Renal cortical epithelial cell (primary cell): ENCODE measurements at regions not wholly inside any gene's neighbourhood (a gene's known extent, or its start where the extent isn't known, plus 50 kb on each side); places are given as distances from the start of the nearest gene placed in this dataset.
A peak's percentile ranks its signal among the peaks of the same experiment; 100 is the strongest.

Source experiments
- DNase-seq: peaks from one replicate; pipeline ENCODE4 v3.0.0-alpha.2; 2011; ENCODE audit warnings: low read depth

GRCh38 chr1:217373761-217374701 is 256.9 kb downstream of the GPATCH2 start:
- peak; percentile 23 for DNase-seq

GRCh38 chr1:217372049-217372970 is 258.6 kb downstream of the GPATCH2 start:
- DNase-seq = no peak

GRCh38 chr1:217370757-217371156 is 260.1 kb downstream of the GPATCH2 start:
- no peak for DNase-seq

- DNase-seq = no peak
Measured at GRCh38 chr1:217369996-217370551, 260.8 kb downstream of the GPATCH2 start.

- DNase-seq = peak; percentile 16
Measured at GRCh38 chr1:217369271-217369981, 261.5 kb downstream of the GPATCH2 start.

- DNase-seq = no peak
Measured at GRCh38 chr1:217364220-217364619, 266.7 kb downstream of the GPATCH2 start.

- DNase-seq = peak; percentile 53
Measured at GRCh38 chr1:217363319-217363718, 267.6 kb downstream of the GPATCH2 start.

- no peak for DNase-seq
Measured at GRCh38 chr1:217360510-217360909, 270.4 kb downstream of the GPATCH2 start.

- peak; percentile 93 for DNase-seq
Measured at GRCh38 chr1:217354895-217355294, 276.0 kb downstream of the GPATCH2 start.

GRCh38 chr1:217348960-217349664 is 281.8 kb downstream of the GPATCH2 start:
- DNase-seq = no peak

GRCh38 chr1:217344712-217345111 is 286.2 kb downstream of the GPATCH2 start:
- no peak for DNase-seq

GRCh38 chr1:217343907-217344306 is 287.0 kb downstream of the GPATCH2 start:
- peak; percentile 29 for DNase-seq

- DNase-seq = no peak
Measured at GRCh38 chr1:217342105-217342504, 288.8 kb downstream of the GPATCH2 start.

GRCh38 chr1:217336724-217337123 is 294.2 kb downstream of the GPATCH2 start:
- DNase-seq = no peak

GRCh38 chr1:217333939-217334338 is 297.0 kb downstream of the GPATCH2 start:
- no peak for DNase-seq

GRCh38 chr1:217332431-217333065 is 298.3 kb downstream of the GPATCH2 start:
- peak; percentile 53 for DNase-seq

GRCh38 chr1:217331698-217332097 is 299.2 kb downstream of the GPATCH2 start:
- DNase-seq = no peak

GRCh38 chr1:217327901-217328300 is 303.0 kb downstream of the GPATCH2 start:
- no peak for DNase-seq

GRCh38 chr1:217322834-217323233 is 308.1 kb downstream of the GPATCH2 start:
- DNase-seq = no peak

GRCh38 chr1:217315346-217315745 is 315.5 kb downstream of the GPATCH2 start:
- peak; percentile 88 for DNase-seq
